Keratinocyte (primary cell): ENCODE measurements at regions not wholly inside any gene's neighbourhood (a gene's known extent, or its start where the extent isn't known, plus 50 kb on each side); places are given as distances from the start of the nearest gene placed in this dataset.
"Not testable (repeated sequence)": the region's sequence is repeated elsewhere in the genome, so short reads cannot be mapped to it uniquely, and the experiment has no call there.

Source experiments
- DNase-seq: peaks from one replicate; pipeline ENCODE4 v3.0.0-alpha.2; 2011; ENCODE audit warnings: low read depth, missing footprints, low spot score
- FAIRE-seq: peaks from 2 replicates; lab custom pipeline; 2011; peaks lifted over from hg19 to GRCh38; lab: Jason Lieb, UNC
- H2AFZ ChIP-seq: 2 replicates; pipeline ENCODE4 v1.6.0; 2012; ENCODE audit warnings: low read length, control low read depth, inconsistent platforms; ENCODE audit not compliant: control insufficient read depth
- H3K27ac ChIP-seq: 2 replicates; pipeline ENCODE4 v1.5.1; 2011; ENCODE audit warnings: low read length; ENCODE audit not compliant: control insufficient read depth, insufficient read depth
- H3K27me3 ChIP-seq: 3 replicates; pipeline ENCODE4 v1.6.0; 2011; ENCODE audit warnings: low read length; ENCODE audit not compliant: control insufficient read depth, insufficient read depth; ENCODE audit errors: extremely low read depth
- H3K36me3 ChIP-seq, 2 experiments: 2 replicates in 1 of 2; 3 replicates in 1 of 2; pipeline ENCODE4 v1.5.1; 2011; ENCODE audit warnings: low read length in 2 of 2, mild to moderate bottlenecking in 1 of 2; ENCODE audit not compliant: control insufficient read depth in 2 of 2, insufficient read depth in 2 of 2; ENCODE audit errors: extremely low read depth in 1 of 2
- H3K4me1 ChIP-seq: 3 replicates; pipeline ENCODE4 v1.5.1; 2011; ENCODE audit warnings: low read length; ENCODE audit not compliant: control insufficient read depth, insufficient read depth; ENCODE audit errors: extremely low read depth
- H3K4me2 ChIP-seq: 3 replicates; pipeline ENCODE4 v1.6.0; 2011; ENCODE audit warnings: low read depth, low read length; ENCODE audit not compliant: control insufficient read depth, insufficient read depth; ENCODE audit errors: extremely low read depth
- H3K4me3 ChIP-seq, 3 experiments: fragments of 200-600 bp in 1 of 3; sonication (generic) in 1 of 3; 2 replicates in 2 of 3; 3 replicates in 1 of 3; pipeline ENCODE4 v1.5.1; 2011 to 2016; ENCODE audit warnings: low read length in 3 of 3, mild to moderate bottlenecking in 3 of 3, control low read depth in 2 of 3, inconsistent platforms in 1 of 3, low read depth in 1 of 3, mixed read lengths in 1 of 3, mixed run types in 1 of 3, moderate library complexity in 1 of 3; ENCODE audit not compliant: control insufficient read depth in 2 of 3, insufficient read depth in 2 of 3; ENCODE audit errors: extremely low read depth in 1 of 3
- H3K79me2 ChIP-seq: 2 replicates; pipeline ENCODE4 v1.6.0; 2012; ENCODE audit warnings: low read length; ENCODE audit not compliant: control insufficient read depth, insufficient read depth
- H3K9ac ChIP-seq: 3 replicates; pipeline ENCODE4 v1.6.0; 2011; ENCODE audit warnings: low read length; ENCODE audit not compliant: control insufficient read depth, insufficient read depth; ENCODE audit errors: extremely low read depth
- H3K9me1 ChIP-seq: 3 replicates; pipeline ENCODE4 v1.6.0; 2011; ENCODE audit warnings: low read length; ENCODE audit not compliant: control insufficient read depth, insufficient read depth; ENCODE audit errors: extremely low read depth
- H3K9me3 ChIP-seq: 2 replicates; pipeline ENCODE4 v1.5.1; 2012; ENCODE audit warnings: low read depth, low read length; ENCODE audit not compliant: control insufficient read depth
- H4K20me1 ChIP-seq: 3 replicates; pipeline ENCODE4 v1.6.0; 2011; ENCODE audit warnings: low read length; ENCODE audit not compliant: control insufficient read depth, insufficient read depth; ENCODE audit errors: extremely low read depth
- EZH2 ChIP-seq: IDR thresholded peaks from one replicate; pipeline ENCODE4 v1.6.1; 2012; ENCODE audit warnings: inconsistent platforms, mild to moderate bottlenecking, low read length, moderate library complexity
- dilution Hi-C: fragments of 300-500 bp; cut with MboI; formaldehyde crosslinking; loops from one replicate; pipeline ENCODE4 v1.7.0; 2020; ENCODE audit warnings: low sequenced_read_pairs; ENCODE audit not compliant: extremely low pct_ligation_motif_present
- TF ChIP-seq, protein P1 (sequence below), 3 experiments: IDR thresholded peaks in 1 of 3; conservative IDR thresholded peaks in 1 of 3; optimal IDR thresholded peaks in 1 of 3; 2 replicates in 2 of 3; 3 replicates in 1 of 3; pipeline versions ENCODE3 to v1.5.1; 2011; ENCODE audit warnings: low read length in 3 of 3, mild to moderate bottlenecking in 3 of 3, moderate library complexity in 2 of 3, control low read depth in 1 of 3, inconsistent platforms in 1 of 3; ENCODE audit not compliant: insufficient read depth in 2 of 3; ENCODE audit errors: extremely low read depth in 1 of 3

DNA sequence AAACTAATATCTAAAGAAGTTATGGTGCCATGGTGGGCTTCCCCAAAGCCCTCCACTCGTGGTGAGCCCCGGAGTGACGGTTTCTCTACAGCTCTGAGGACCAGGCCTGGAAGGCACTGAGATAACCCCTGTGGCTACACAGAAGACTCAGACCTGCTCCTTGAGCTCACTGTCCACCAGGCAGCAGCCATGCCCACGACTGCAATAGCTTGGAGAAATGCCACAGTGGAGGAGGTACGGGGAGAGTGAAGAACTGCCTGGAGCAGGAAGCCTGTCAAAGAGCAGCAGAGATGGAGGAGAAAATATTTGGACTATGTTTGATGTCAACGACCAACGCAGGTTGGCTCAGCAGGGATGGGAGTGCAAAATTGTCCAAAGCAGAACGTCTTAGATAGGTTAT, 300.1 kb upstream of the NPSR1 start:
- H2AFZ ChIP-seq: no peak overlapping the region

DNA sequence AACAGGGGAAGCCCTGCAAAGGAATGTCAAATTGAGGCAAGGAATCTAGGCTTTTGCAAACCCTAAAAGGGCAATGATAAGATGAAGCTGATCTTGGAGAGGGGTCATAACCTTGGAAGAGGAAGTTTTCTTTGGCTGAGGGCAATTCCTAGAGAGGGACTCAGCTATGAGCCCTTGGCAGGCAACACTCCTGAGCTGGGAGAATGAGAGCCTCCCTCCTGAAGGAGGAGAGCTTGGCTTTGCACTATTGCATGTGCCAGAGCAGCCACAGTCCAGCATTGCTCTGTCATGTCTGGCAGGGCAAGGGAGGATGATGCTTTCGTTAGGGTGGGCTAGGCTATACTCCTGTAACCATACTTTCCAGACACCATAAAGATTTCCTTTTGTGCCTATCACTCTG, 299.4 kb upstream of the NPSR1 start:
- H3K9me3 ChIP-seq, H3K79me2 ChIP-seq, H4K20me1 ChIP-seq, H3K27me3 ChIP-seq, H3K4me2 ChIP-seq, H3K36me3 ChIP-seq, H3K9me1 ChIP-seq, dilution Hi-C loops, H3K4me3 ChIP-seq, H3K9ac ChIP-seq, H3K27ac ChIP-seq, H2AFZ ChIP-seq, DNase-seq: not testable (repeated sequence)
- FAIRE-seq: peak; percentile 74
- H3K4me1 ChIP-seq: peaks cover 17% of the 10 kb centered on the region

More for the DNA sequence above, 300.1 kb upstream of the NPSR1 start:
- Histone ChIP-seq H3K36me3 (no peaks in the 10 kb centered on the region), H3K79me2 (no peaks in the 10 kb centered on the region), H3K27me3 (no peaks in the 10 kb centered on the region), H3K4me1 (peaks cover 17% of the 10 kb centered on the region), H3K9ac (no peak overlapping the region), H3K9me3 (no peaks in the 10 kb centered on the region), H3K9me1 (no peaks in the 10 kb centered on the region), H3K4me3 (no peak overlapping the region), H3K27ac (peak overlapping the region; percentile 61), H3K4me2 (no peak overlapping the region), H4K20me1 (no peaks in the 10 kb centered on the region)
- dilution Hi-C loops: no loop called here
- FAIRE-seq: no peak
- no peak for TF ChIP-seq EZH2
- TF ChIP-seq, protein P1, sequence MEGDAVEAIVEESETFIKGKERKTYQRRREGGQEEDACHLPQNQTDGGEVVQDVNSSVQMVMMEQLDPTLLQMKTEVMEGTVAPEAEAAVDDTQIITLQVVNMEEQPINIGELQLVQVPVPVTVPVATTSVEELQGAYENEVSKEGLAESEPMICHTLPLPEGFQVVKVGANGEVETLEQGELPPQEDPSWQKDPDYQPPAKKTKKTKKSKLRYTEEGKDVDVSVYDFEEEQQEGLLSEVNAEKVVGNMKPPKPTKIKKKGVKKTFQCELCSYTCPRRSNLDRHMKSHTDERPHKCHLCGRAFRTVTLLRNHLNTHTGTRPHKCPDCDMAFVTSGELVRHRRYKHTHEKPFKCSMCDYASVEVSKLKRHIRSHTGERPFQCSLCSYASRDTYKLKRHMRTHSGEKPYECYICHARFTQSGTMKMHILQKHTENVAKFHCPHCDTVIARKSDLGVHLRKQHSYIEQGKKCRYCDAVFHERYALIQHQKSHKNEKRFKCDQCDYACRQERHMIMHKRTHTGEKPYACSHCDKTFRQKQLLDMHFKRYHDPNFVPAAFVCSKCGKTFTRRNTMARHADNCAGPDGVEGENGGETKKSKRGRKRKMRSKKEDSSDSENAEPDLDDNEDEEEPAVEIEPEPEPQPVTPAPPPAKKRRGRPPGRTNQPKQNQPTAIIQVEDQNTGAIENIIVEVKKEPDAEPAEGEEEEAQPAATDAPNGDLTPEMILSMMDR (optimal IDR thresholded peaks at IDR 0.05 in 1 of 3, IDR thresholded peaks at IDR 0.05 in 1 of 3, conservative IDR thresholded peaks at IDR 0.05 in 1 of 3; ENCODE audit: extremely low read depth in 1 of 3, insufficient read depth in 2 of 3, low read length in 3 of 3): no peak
- DNase-seq: no peak

GRCh38 chr7:34361663-34362250, 296.3 kb upstream of the NPSR1 start:
- H3K9me3 ChIP-seq: no peaks in the 10 kb centered on the region
- dilution Hi-C loops: no loop called here
- H4K20me1 ChIP-seq: no peaks in the 10 kb centered on the region
- no peaks in the 10 kb centered on the region for H3K27me3 ChIP-seq
- no peak overlapping the region for H2AFZ ChIP-seq
- H3K36me3 ChIP-seq: no peaks in the 10 kb centered on the region
- no peak overlapping the region for H3K4me3 ChIP-seq
- no peak overlapping the region for H3K4me2 ChIP-seq
- DNase-seq: no peak
- peaks cover 23% of the 10 kb centered on the region for H3K4me1 ChIP-seq
- no peaks in the 10 kb centered on the region for H3K9me1 ChIP-seq
- H3K79me2 ChIP-seq: no peaks in the 10 kb centered on the region
- no peak for FAIRE-seq
- no peak for TF ChIP-seq EZH2
- TF ChIP-seq, protein P1 (optimal IDR thresholded peaks at IDR 0.05 in 1 of 3, IDR thresholded peaks at IDR 0.05 in 1 of 3, conservative IDR thresholded peaks at IDR 0.05 in 1 of 3; ENCODE audit: extremely low read depth in 1 of 3, insufficient read depth in 2 of 3, low read length in 3 of 3): no peak
- no peak overlapping the region for H3K27ac ChIP-seq
- no peak overlapping the region for H3K9ac ChIP-seq
